Daoy (cell line): ENCODE measurements at regions not wholly inside any gene's neighbourhood (a gene's known extent, or its start where the extent isn't known, plus 50 kb on each side); places are given as distances from the start of the nearest gene placed in this dataset.

Source experiments
- DNase-seq: peaks from one replicate; pipeline ENCODE4 v3.0.0-alpha.2; 2015; ENCODE audit warnings: low read depth

- no peak for DNase-seq
Measured at GRCh38 chr12:113521708-113522107, 50.0 kb upstream of the LHX5 start.
